ENCODE measurements at regions not wholly inside any gene's neighbourhood (a gene's known extent, or its start where the extent isn't known, plus 50 kb on each side); places are given as distances from the start of the nearest gene placed in this dataset.

DNA sequence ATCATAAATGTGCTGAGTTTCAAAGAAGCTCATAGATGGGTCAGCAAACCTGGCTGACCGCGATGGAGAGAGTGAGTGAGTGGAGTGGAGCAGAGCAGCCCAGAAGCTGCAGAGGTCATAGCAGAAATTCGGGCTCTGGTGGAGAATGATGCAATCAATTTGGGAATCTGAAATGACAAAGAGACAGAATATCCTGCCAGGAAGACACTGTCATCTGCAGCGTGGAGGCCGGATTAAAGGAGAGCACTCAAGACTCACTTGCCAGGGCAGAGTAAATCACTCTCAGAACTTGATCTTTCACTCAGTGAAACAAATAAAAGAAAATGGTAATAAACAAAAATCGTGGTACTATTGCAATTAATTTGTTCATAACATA, 109.6 kb upstream of the RREB1 start:
- TF ChIP-seq POLR2AphosphoS5 (IDR thresholded peaks at IDR 0.05; ENCODE audit: low read depth, low read length) (no peak), POLR2A (IDR thresholded peaks at IDR 0.05; ENCODE audit: low read depth, low read length) (no peak)

Data from GM12892 (cell line).